Lower leg skin (tissue), 4 donors: ENCODE measurements at regions not wholly inside any gene's neighbourhood (a gene's known extent, or its start where the extent isn't known, plus 50 kb on each side); places are given as distances from the start of the nearest gene placed in this dataset.
A peak's percentile ranks its signal among the peaks of the same experiment; 100 is the strongest.

Experiments used
- DNase-seq, 2 donors: peaks; one replicate each; pipeline ENCODE4 v3.0.0-alpha.2; 2019; ENCODE audit warnings: low spot score in 2 of 2
- H3K4me3 ChIP-seq: fragments of 200-600 bp; sonication (generic); 2 replicates; pipeline ENCODE4 v1.5.1; 2017; ENCODE audit warnings: mild to moderate bottlenecking, low read depth; ENCODE audit not compliant: poor library complexity, severe bottlenecking
- CTCF ChIP-seq, 3 donors: fragments of 450-650 bp; IDR thresholded peaks; one replicate each; pipeline ENCODE4 v1.5.1; 2016; ENCODE audit warnings: antibody characterized with exemption in 3 of 3, mild to moderate bottlenecking in 3 of 3, moderate library complexity in 2 of 3
- POLR2A ChIP-seq, 2 donors: fragments of 450-650 bp; IDR thresholded peaks; one replicate each; pipeline ENCODE4 v1.6.1; 2016 to 2017; ENCODE audit warnings: antibody characterized with exemption in 2 of 2, mild to moderate bottlenecking in 1 of 2, moderate library complexity in 1 of 2
- WGBS, 2 donors: methylation state at CpG; one replicate each; pipeline ENCODE4 v1.1.5; 2018; 5-methylcytosine and 5-hydroxymethylcytosine counted together
- intact Hi-C: fragments of 100-400 bp; cut with DNase I; formaldehyde crosslinking; loops from one replicate; pipeline ENCODE4 v1.15.0; 2023; ENCODE audit warnings: low total_unique reads

- 82 to 94% methylated on average over 6 of the region's 6 CpGs for WGBS, 2 donors
- intact Hi-C loops: no loop called here
- no peak for TF ChIP-seq CTCF (IDR thresholded peaks at IDR 0.05)
- no peak for TF ChIP-seq POLR2A (IDR thresholded peaks at IDR 0.05)
- DNase-seq: no peak
- H3K4me3 ChIP-seq: no peak overlapping the region
Observed at GRCh38 chr19:33928458-33928950, 131.8 kb downstream of the KCTD15 start.

- no peak overlapping the region for H3K4me3 ChIP-seq
- DNase-seq: no peak
- no peak for TF ChIP-seq CTCF (IDR thresholded peaks at IDR 0.05)
- no peak for TF ChIP-seq POLR2A (IDR thresholded peaks at IDR 0.05)
- intact Hi-C loops: no loop called here
- 75 to 92% methylated on average over 2 of the region's 2 CpGs for WGBS, 2 donors
Observed at GRCh38 chr19:33933931-33934330, 137.3 kb downstream of the KCTD15 start.

GRCh38 chr19:33938821-33939220 lies 142.2 kb downstream of the KCTD15 start:
- WGBS, 2 donors: 40 to 53% methylated on average over 15 of the region's 15 CpGs
- no peak overlapping the region for H3K4me3 ChIP-seq
- DNase-seq: no peak
- TF ChIP-seq CTCF (IDR thresholded peaks at IDR 0.05) (no peak), POLR2A (IDR thresholded peaks at IDR 0.05) (no peak)
- intact Hi-C loops: no loop called here

GRCh38 chr19:33941133-33941532 lies 144.5 kb downstream of the KCTD15 start:
- no peak for TF ChIP-seq CTCF (IDR thresholded peaks at IDR 0.05)
- no peak for TF ChIP-seq POLR2A (IDR thresholded peaks at IDR 0.05)
- intact Hi-C loops: no loop called here
- H3K4me3 ChIP-seq: no peak overlapping the region
- WGBS, 2 donors: 77 to 80% methylated on average over 5 of the region's 5 CpGs
- DNase-seq: no peak

GRCh38 chr19:33946535-33947264 lies 150.0 kb downstream of the KCTD15 start:
- 84 to 86% methylated on average over 6 of the region's 6 CpGs for WGBS, 2 donors

More at GRCh38 chr19:33946535-33947264, 150.0 kb downstream of the KCTD15 start:
- peak in 1 of 2 donors; percentile 14 for DNase-seq
- intact Hi-C loops: no loop called here
- no peak overlapping the region for H3K4me3 ChIP-seq
- no peak for TF ChIP-seq POLR2A (IDR thresholded peaks at IDR 0.05)
- no peak for TF ChIP-seq CTCF (IDR thresholded peaks at IDR 0.05)
